Stimulated activated CD4-positive, alpha-beta T cell treated with anti-CD3 and anti-CD28 coated beads, Interleukin-1b, Interleukin-23, amount 100 ng/mL, for 24 hours (primary cell): ENCODE measurements at regions not wholly inside any gene's neighbourhood (a gene's known extent, or its start where the extent isn't known, plus 50 kb on each side); places are given as distances from the start of the nearest gene placed in this dataset.
"Not testable (repeated sequence)": the region's sequence is repeated elsewhere in the genome, so short reads cannot be mapped to it uniquely, and the experiment has no call there.

ENCODE experiments used
- DNase-seq, 4 experiments: peaks; one replicate each; pipeline ENCODE4 v3.0.0-alpha.2; 2020; ENCODE audit warnings: low read depth in 4 of 4, low spot score in 1 of 4

- DNase-seq, result no peak
Measured at GRCh38 chr1:5768014-5768413, 224.2 kb downstream of the NPHP4 start.

- not testable (repeated sequence) for DNase-seq
Measured at GRCh38 chr1:5766996-5767395, 225.2 kb downstream of the NPHP4 start.

GRCh38 chr1:5765997-5766913 is 226.0 kb downstream of the NPHP4 start:
- no peak for DNase-seq

GRCh38 chr1:5765483-5765882 is 226.7 kb downstream of the NPHP4 start:
- DNase-seq, result no peak

- DNase-seq, result no peak
Measured at GRCh38 chr1:5764959-5765358, 227.3 kb downstream of the NPHP4 start.

- DNase-seq, result no peak
Measured at GRCh38 chr1:5764464-5764863, 227.8 kb downstream of the NPHP4 start.

- no peak for DNase-seq
Measured at GRCh38 chr1:5763696-5764370, 228.4 kb downstream of the NPHP4 start.

- DNase-seq, result no peak
Measured at GRCh38 chr1:5758859-5759578, 233.2 kb downstream of the NPHP4 start.

- no peak for DNase-seq
Measured at GRCh38 chr1:5758000-5758858, 234.0 kb downstream of the NPHP4 start.

- no peak for DNase-seq
Measured at GRCh38 chr1:5757187-5757805, 234.9 kb downstream of the NPHP4 start.

- DNase-seq, result no peak
Measured at GRCh38 chr1:5756434-5757186, 235.6 kb downstream of the NPHP4 start.

- DNase-seq, result no peak
Measured at GRCh38 chr1:5755552-5756125, 236.6 kb downstream of the NPHP4 start.

GRCh38 chr1:5754817-5755551 is 237.2 kb downstream of the NPHP4 start:
- DNase-seq, result no peak

- no peak for DNase-seq
Measured at GRCh38 chr1:5753549-5754421, 238.4 kb downstream of the NPHP4 start.

GRCh38 chr1:5752746-5753548 is 239.3 kb downstream of the NPHP4 start:
- DNase-seq, result no peak

GRCh38 chr1:5751833-5752745 is 240.1 kb downstream of the NPHP4 start:
- DNase-seq, result no peak
